Activated gamma-delta T cell treated with anti-CD3 and anti-CD28 coated beads, Interleukin-2, amount 50 U/mL, for 16 hours (primary cell): ENCODE measurements at regions not wholly inside any gene's neighbourhood (a gene's known extent, or its start where the extent isn't known, plus 50 kb on each side); places are given as distances from the start of the nearest gene placed in this dataset.
"Not testable (repeated sequence)": the region's sequence is repeated elsewhere in the genome, so short reads cannot be mapped to it uniquely, and the experiment has no call there.

Experiments used
- DNase-seq: peaks from one replicate; pipeline ENCODE4 v3.0.0-alpha.2; 2020; ENCODE audit warnings: low read depth

- no peak for DNase-seq
Measured at GRCh38 chr13:24931450-24932251, 164.3 kb upstream of the PABPC3 start.

- DNase-seq: not testable (repeated sequence)
Measured at GRCh38 chr13:24933106-24934023, 162.6 kb upstream of the PABPC3 start.

GRCh38 chr13:24934024-24934385 is 161.9 kb upstream of the PABPC3 start:
- DNase-seq: not testable (repeated sequence)

- no peak for DNase-seq
Measured at GRCh38 chr13:24938966-24939365, 157.0 kb upstream of the PABPC3 start.

- not testable (repeated sequence) for DNase-seq
Measured at GRCh38 chr13:24941023-24941713, 154.8 kb upstream of the PABPC3 start.

- no peak for DNase-seq
Measured at GRCh38 chr13:24943136-24943535, 152.8 kb upstream of the PABPC3 start.

- not testable (repeated sequence) for DNase-seq
Measured at GRCh38 chr13:24944073-24944472, 151.9 kb upstream of the PABPC3 start.

- not testable (repeated sequence) for DNase-seq
Measured at GRCh38 chr13:24948977-24949376, 147.0 kb upstream of the PABPC3 start.

- not testable (repeated sequence) for DNase-seq
Measured at GRCh38 chr13:24950611-24951010, 145.3 kb upstream of the PABPC3 start.

GRCh38 chr13:24967970-24968369 is 128.0 kb upstream of the PABPC3 start:
- DNase-seq: not testable (repeated sequence)

- DNase-seq: not testable (repeated sequence)
Measured at GRCh38 chr13:24968416-24968815, 127.5 kb upstream of the PABPC3 start.

GRCh38 chr13:24973102-24973501 is 122.8 kb upstream of the PABPC3 start:
- not testable (repeated sequence) for DNase-seq

GRCh38 chr13:24981181-24981803 is 114.6 kb upstream of the PABPC3 start:
- not testable (repeated sequence) for DNase-seq

GRCh38 chr13:24982333-24982999 is 113.5 kb upstream of the PABPC3 start:
- no peak for DNase-seq

GRCh38 chr13:24983094-24983493 is 112.8 kb upstream of the PABPC3 start:
- no peak for DNase-seq

GRCh38 chr13:24984134-24984533 is 111.8 kb upstream of the PABPC3 start:
- DNase-seq: no peak

- no peak for DNase-seq
Measured at GRCh38 chr13:24985107-24985506, 110.8 kb upstream of the PABPC3 start.

GRCh38 chr13:24985896-24986295 is 110.0 kb upstream of the PABPC3 start:
- DNase-seq: no peak

GRCh38 chr13:24986826-24987225 is 109.1 kb upstream of the PABPC3 start:
- no peak for DNase-seq

- not testable (repeated sequence) for DNase-seq
Measured at GRCh38 chr13:24989959-24990358, 106.0 kb upstream of the PABPC3 start.

GRCh38 chr13:24992946-24993345 is 103.0 kb upstream of the PABPC3 start:
- DNase-seq: not testable (repeated sequence)
